ENCODE measurements at regions not wholly inside any gene's neighbourhood (a gene's known extent, or its start where the extent isn't known, plus 50 kb on each side); places are given as distances from the start of the nearest gene placed in this dataset.
"Not testable (repeated sequence)": the region's sequence is repeated elsewhere in the genome, so short reads cannot be mapped to it uniquely, and the experiment has no call there.

DNA sequence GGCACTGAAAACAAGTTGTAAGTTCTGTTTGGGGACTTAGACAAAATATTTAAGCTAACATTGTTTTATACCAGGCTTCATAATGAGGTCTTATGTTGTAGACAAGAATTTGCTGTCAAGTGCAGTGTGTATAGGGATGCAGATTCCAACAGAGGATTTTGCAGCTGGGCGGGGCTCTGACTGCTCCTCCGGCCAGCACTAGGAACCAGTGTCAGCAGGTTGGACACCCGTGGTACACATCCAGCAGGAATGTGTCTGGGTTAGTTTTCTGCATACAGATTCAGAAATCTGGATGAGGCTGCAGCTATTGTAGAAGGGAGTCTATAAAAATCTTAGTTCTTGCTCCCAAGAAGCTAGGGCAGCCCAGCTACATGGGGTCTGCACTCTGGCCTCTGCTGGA lies 194.3 kb upstream of the RBM19 start:
- no peak overlapping the region for H3K9ac ChIP-seq (ENCODE audit: low read length)
- no peaks in the 10 kb centered on the region for H3K9me2 ChIP-seq (ENCODE audit: insufficient read depth, low read length)
- no peaks in the 10 kb centered on the region for H3K9me3 ChIP-seq (ENCODE audit: low read length)
- no peak overlapping the region for H3K27ac ChIP-seq (ENCODE audit: low read length)
- no peak overlapping the region for H2AFZ ChIP-seq (ENCODE audit: low read depth, low read length)
- H3K36me3 ChIP-seq (ENCODE audit: insufficient read depth, low read length), result no peaks in the 10 kb centered on the region
- H3K4me2 ChIP-seq (ENCODE audit: low read length), result no peak overlapping the region
- H3F3A ChIP-seq (ENCODE audit: insufficient read depth, low read length, poor library complexity, severe bottlenecking), result no peaks in the 10 kb centered on the region
- no peaks in the 10 kb centered on the region for H3K79me2 ChIP-seq (replicated peaks; ENCODE audit: insufficient read depth, low read length)
- no peaks in the 10 kb centered on the region for H3K27me3 ChIP-seq (ENCODE audit: insufficient read depth, low read depth, low read length)
- H3K4me3 ChIP-seq (ENCODE audit: low read length), result no peak overlapping the region
- TF ChIP-seq EP300 (conservative IDR thresholded peaks at IDR 0.05; ENCODE audit: poor library complexity, severe bottlenecking) (no peak), REST (IDR thresholded peaks at IDR 0.05; ENCODE audit: borderline replicate concordance) (no peak), TAF1 (IDR thresholded peaks at IDR 0.05; ENCODE audit: low read depth) (no peak), RAD21 (conservative IDR thresholded peaks at IDR 0.05) (no peak), POLR2AphosphoS5 (IDR thresholded peaks at IDR 0.05) (no peak), SMC3 (conservative IDR thresholded peaks at IDR 0.05; ENCODE audit: poor library complexity) (no peak), MXI1 (conservative IDR thresholded peaks at IDR 0.05; ENCODE audit: poor library complexity, severe bottlenecking) (no peak), EZH2 (IDR thresholded peaks at IDR 0.05; ENCODE audit: borderline replicate concordance, insufficient read depth, low read length, poor library complexity, severe bottlenecking) (no peak)
- TF ChIP-seq, protein P1, sequence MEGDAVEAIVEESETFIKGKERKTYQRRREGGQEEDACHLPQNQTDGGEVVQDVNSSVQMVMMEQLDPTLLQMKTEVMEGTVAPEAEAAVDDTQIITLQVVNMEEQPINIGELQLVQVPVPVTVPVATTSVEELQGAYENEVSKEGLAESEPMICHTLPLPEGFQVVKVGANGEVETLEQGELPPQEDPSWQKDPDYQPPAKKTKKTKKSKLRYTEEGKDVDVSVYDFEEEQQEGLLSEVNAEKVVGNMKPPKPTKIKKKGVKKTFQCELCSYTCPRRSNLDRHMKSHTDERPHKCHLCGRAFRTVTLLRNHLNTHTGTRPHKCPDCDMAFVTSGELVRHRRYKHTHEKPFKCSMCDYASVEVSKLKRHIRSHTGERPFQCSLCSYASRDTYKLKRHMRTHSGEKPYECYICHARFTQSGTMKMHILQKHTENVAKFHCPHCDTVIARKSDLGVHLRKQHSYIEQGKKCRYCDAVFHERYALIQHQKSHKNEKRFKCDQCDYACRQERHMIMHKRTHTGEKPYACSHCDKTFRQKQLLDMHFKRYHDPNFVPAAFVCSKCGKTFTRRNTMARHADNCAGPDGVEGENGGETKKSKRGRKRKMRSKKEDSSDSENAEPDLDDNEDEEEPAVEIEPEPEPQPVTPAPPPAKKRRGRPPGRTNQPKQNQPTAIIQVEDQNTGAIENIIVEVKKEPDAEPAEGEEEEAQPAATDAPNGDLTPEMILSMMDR (IDR thresholded peaks at IDR 0.05; ENCODE audit: poor library complexity, severe bottlenecking), result no peak
- no peaks in the 10 kb centered on the region for H4K20me1 ChIP-seq (ENCODE audit: insufficient read depth)

GRCh38 chr12:114152890-114153289 lies 186.8 kb upstream of the RBM19 start:
- no peaks in the 10 kb centered on the region for H3K79me2 ChIP-seq (replicated peaks; ENCODE audit: insufficient read depth, low read length)
- H3K9me2 ChIP-seq (ENCODE audit: insufficient read depth, low read length), result no peaks in the 10 kb centered on the region
- H4K20me1 ChIP-seq (ENCODE audit: insufficient read depth), result no peaks in the 10 kb centered on the region
- H3K9ac ChIP-seq (ENCODE audit: low read length), result no peak overlapping the region
- no peak overlapping the region for H3K4me2 ChIP-seq (ENCODE audit: low read length)
- no peak overlapping the region for H2AFZ ChIP-seq (ENCODE audit: low read depth, low read length)
- TF ChIP-seq SMC3 (conservative IDR thresholded peaks at IDR 0.05; ENCODE audit: poor library complexity), result no peak
- no peak for TF ChIP-seq POLR2AphosphoS5 (IDR thresholded peaks at IDR 0.05)
- no peak for TF ChIP-seq TAF1 (IDR thresholded peaks at IDR 0.05; ENCODE audit: low read depth)
- H3K36me3 ChIP-seq (ENCODE audit: insufficient read depth, low read length), result no peaks in the 10 kb centered on the region
- H3K27me3 ChIP-seq (ENCODE audit: insufficient read depth, low read depth, low read length), result no peaks in the 10 kb centered on the region
- H3K9me3 ChIP-seq (ENCODE audit: low read length), result no peaks in the 10 kb centered on the region
- no peak overlapping the region for H3K4me3 ChIP-seq (ENCODE audit: low read length)
- no peak overlapping the region for H3K27ac ChIP-seq (ENCODE audit: low read length)
- no peaks in the 10 kb centered on the region for H3F3A ChIP-seq (ENCODE audit: insufficient read depth, low read length, poor library complexity, severe bottlenecking)

- Histone ChIP-seq H3K9me3 (ENCODE audit: low read length) (no peaks in the 10 kb centered on the region), H4K20me1 (ENCODE audit: insufficient read depth) (no peaks in the 10 kb centered on the region), H2AFZ (ENCODE audit: low read depth, low read length) (no peak overlapping the region), H3F3A (ENCODE audit: insufficient read depth, low read length, poor library complexity, severe bottlenecking) (no peaks in the 10 kb centered on the region), H3K36me3 (ENCODE audit: insufficient read depth, low read length) (no peaks in the 10 kb centered on the region), H3K27ac (ENCODE audit: low read length) (no peak overlapping the region), H3K9me2 (ENCODE audit: insufficient read depth, low read length) (no peaks in the 10 kb centered on the region), H3K27me3 (ENCODE audit: insufficient read depth, low read depth, low read length) (no peaks in the 10 kb centered on the region), H3K9ac (ENCODE audit: low read length) (no peak overlapping the region), H3K79me2 (replicated peaks; ENCODE audit: insufficient read depth, low read length) (no peaks in the 10 kb centered on the region), H3K4me2 (ENCODE audit: low read length) (no peak overlapping the region), H3K4me3 (ENCODE audit: low read length) (no peak overlapping the region)
- TF ChIP-seq POLR2AphosphoS5 (IDR thresholded peaks at IDR 0.05), result no peak
Measured at GRCh38 chr12:114152066-114152465, 185.9 kb upstream of the RBM19 start.

GRCh38 chr12:114150584-114150983 lies 184.5 kb upstream of the RBM19 start:
- not testable (repeated sequence) for H3K27ac ChIP-seq (ENCODE audit: low read length); H3K4me3 ChIP-seq (ENCODE audit: low read length); H3F3A ChIP-seq (ENCODE audit: insufficient read depth, low read length, poor library complexity, severe bottlenecking); H4K20me1 ChIP-seq (ENCODE audit: insufficient read depth); H3K4me2 ChIP-seq (ENCODE audit: low read length); H3K9ac ChIP-seq (ENCODE audit: low read length); H3K79me2 ChIP-seq (replicated peaks; ENCODE audit: insufficient read depth, low read length); H3K27me3 ChIP-seq (ENCODE audit: insufficient read depth, low read depth, low read length); H2AFZ ChIP-seq (ENCODE audit: low read depth, low read length); H3K9me3 ChIP-seq (ENCODE audit: low read length); H3K9me2 ChIP-seq (ENCODE audit: insufficient read depth, low read length); H3K36me3 ChIP-seq (ENCODE audit: insufficient read depth, low read length)

Measured in neural cell (in vitro differentiated cells).